Neural progenitor cell (in vitro differentiated cells): ENCODE measurements at regions not wholly inside any gene's neighbourhood (a gene's known extent, or its start where the extent isn't known, plus 50 kb on each side); places are given as distances from the start of the nearest gene placed in this dataset.

ENCODE experiments used
- EZH2phosphoT487 ChIP-seq: fragments of 200-600 bp; sonication (generic); IDR thresholded peaks from 2 replicates; pipeline ENCODE4 v1.6.1; 2017; ENCODE audit warnings: antibody characterized with exemption
- TF ChIP-seq, protein P1 (sequence below): fragments of 200-600 bp; sonication (generic); IDR thresholded peaks from 2 replicates; pipeline ENCODE4 v1.5.1; 2017; ENCODE audit warnings: antibody characterized with exemption, mild to moderate bottlenecking

- TF ChIP-seq, protein P1, sequence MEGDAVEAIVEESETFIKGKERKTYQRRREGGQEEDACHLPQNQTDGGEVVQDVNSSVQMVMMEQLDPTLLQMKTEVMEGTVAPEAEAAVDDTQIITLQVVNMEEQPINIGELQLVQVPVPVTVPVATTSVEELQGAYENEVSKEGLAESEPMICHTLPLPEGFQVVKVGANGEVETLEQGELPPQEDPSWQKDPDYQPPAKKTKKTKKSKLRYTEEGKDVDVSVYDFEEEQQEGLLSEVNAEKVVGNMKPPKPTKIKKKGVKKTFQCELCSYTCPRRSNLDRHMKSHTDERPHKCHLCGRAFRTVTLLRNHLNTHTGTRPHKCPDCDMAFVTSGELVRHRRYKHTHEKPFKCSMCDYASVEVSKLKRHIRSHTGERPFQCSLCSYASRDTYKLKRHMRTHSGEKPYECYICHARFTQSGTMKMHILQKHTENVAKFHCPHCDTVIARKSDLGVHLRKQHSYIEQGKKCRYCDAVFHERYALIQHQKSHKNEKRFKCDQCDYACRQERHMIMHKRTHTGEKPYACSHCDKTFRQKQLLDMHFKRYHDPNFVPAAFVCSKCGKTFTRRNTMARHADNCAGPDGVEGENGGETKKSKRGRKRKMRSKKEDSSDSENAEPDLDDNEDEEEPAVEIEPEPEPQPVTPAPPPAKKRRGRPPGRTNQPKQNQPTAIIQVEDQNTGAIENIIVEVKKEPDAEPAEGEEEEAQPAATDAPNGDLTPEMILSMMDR: no peak
- no peak for TF ChIP-seq EZH2phosphoT487
Observed at GRCh38 chr7:67781841-67782240, 785.2 kb downstream of the TYW1 start.
